Activated CD8-positive, alpha-beta T cell treated with anti-CD3 and anti-CD28 coated beads, Interleukin-2, amount 10 ng/mL, durations not matched to agents 7 days and 5 days (primary cell): ENCODE measurements at regions not wholly inside any gene's neighbourhood (a gene's known extent, or its start where the extent isn't known, plus 50 kb on each side); places are given as distances from the start of the nearest gene placed in this dataset.
"Not testable (repeated sequence)": the region's sequence is repeated elsewhere in the genome, so short reads cannot be mapped to it uniquely, and the experiment has no call there.

Source experiments
- ATAC-seq: fragments of 150-1000 bp; cut with Tn5 transposase; one replicate; pipeline ENCODE4 v1.10.0; 2021; ENCODE audit warnings: moderate library complexity
- CTCF ChIA-PET: fragments of 350-600 bp; sonication (Branson Sonifier 250); formaldehyde crosslinking; loops from one replicate; lab custom pipeline; 2021; ENCODE audit warnings: antibody characterized with exemption; lab: Charles Lee
- POLR2A ChIA-PET: fragments of 350-600 bp; sonication (Branson Sonifier 250); formaldehyde crosslinking; loops from one replicate; lab custom pipeline; 2021; ENCODE audit warnings: antibody characterized with exemption; lab: Charles Lee
- DNase-seq: peaks from one replicate; pipeline ENCODE4 v3.0.0-alpha.2; 2020
- H3K27ac Mint-ChIP-seq: one replicate; pipeline ENCODE4 v1.8.0; 2021; ENCODE audit warnings: mild to moderate bottlenecking, mixed read lengths
- H3K27me3 Mint-ChIP-seq: one replicate; pipeline ENCODE4 v1.8.0; 2021; ENCODE audit warnings: low read depth, mixed read lengths
- H3K36me3 Mint-ChIP-seq: one replicate; pipeline ENCODE4 v1.8.0; 2021; ENCODE audit warnings: low read depth, mixed read lengths
- H3K4me1 Mint-ChIP-seq: one replicate; pipeline ENCODE4 v1.8.0; 2021; ENCODE audit warnings: low read depth, mixed read lengths
- H3K4me3 Mint-ChIP-seq: one replicate; pipeline ENCODE4 v1.8.0; 2021; ENCODE audit warnings: mild to moderate bottlenecking, mixed read lengths
- H3K9me3 Mint-ChIP-seq: one replicate; pipeline ENCODE4 v1.8.0; 2022; ENCODE audit warnings: mixed read lengths; ENCODE audit not compliant: insufficient read depth

DNA sequence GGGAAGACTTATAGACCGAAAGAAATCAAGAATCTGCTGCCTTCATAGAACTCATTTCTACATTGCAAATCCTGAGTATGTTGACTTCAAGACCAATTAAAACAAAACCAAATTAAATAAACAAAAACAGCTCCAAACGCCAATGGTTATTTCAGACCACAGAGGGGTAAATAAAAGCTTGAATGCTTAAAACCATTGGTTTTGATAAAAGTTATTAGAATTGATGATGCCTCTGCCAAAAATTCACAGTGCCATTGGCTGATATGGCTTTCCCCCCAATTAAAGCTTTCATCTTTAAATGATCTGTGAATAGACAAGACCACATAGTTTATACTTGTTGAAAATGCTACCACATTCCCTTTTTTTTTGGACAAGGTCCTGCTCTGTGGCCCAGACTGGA lies 188.5 kb downstream of the NFKBIZ start:
- Mint-ChIP-seq H3K4me3 (no peak overlapping the region), H3K27ac (no peak overlapping the region), H3K36me3 (peaks cover 12% of the 10 kb centered on the region), H3K9me3 (peaks cover 12% of the 10 kb centered on the region), H3K27me3 (no peaks in the 10 kb centered on the region), H3K4me1 (peaks cover 7% of the 10 kb centered on the region)
- DNase-seq (no peak), ATAC-seq (no peak)
- CTCF ChIA-PET = interaction anchor here (1.0 to 1.8 kb wide), 3 partner anchors 9 to 188 kb away, joined by 3 to 5 read pairs (median 3); no protein-coding TSS in a partner anchor
- POLR2A ChIA-PET = interaction anchor here (0.8 kb wide), 1 partner anchor 10 kb away, joined by 4 read pairs; no protein-coding TSS in a partner anchor

DNA sequence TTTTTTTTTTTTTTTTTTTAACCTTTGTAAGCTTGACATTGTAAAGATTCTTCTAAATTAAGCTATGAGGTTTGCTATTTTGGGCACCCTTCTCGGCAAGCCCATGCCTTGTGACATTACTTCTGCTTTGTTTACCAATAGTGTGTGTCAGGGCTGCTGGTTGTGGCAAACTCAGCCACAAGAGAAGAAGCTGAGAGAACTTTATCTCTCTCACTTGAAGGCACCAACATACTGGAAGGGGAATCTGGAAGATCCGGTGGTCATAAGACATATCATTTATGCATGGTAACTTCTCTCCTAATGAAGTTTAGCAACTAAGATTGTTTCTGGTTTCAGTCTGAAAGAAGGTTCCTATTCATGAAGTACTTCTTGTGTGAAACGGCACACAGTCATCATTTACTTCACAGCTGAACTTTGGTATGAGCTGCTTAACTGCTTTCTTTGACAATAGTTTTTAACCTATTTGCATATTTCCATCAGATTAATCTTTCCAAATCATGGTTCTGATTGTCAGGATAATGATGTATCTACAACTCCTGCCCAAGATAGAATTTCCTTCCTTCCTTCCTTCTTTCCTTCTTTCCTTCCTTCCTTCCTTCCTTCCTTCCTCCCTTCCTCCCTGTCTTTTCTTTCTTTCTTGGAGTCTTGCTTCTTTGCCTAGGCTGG lies 189.3 kb downstream of the NFKBIZ start:
- Mint-ChIP-seq H3K27me3 (no peaks in the 10 kb centered on the region), H3K9me3 (peaks cover 12% of the 10 kb centered on the region), H3K36me3 (peaks cover 12% of the 10 kb centered on the region), H3K4me1 (peaks cover 7% of the 10 kb centered on the region), H3K27ac (no peak overlapping the region), H3K4me3 (no peak overlapping the region)
- ATAC-seq (no peak), DNase-seq (no peak)
- CTCF ChIA-PET = interaction anchor here (0.6 to 1.8 kb wide), 3 partner anchors 10 to 187 kb away, joined by 3 to 5 read pairs (median 3); no protein-coding TSS in a partner anchor
- POLR2A ChIA-PET = no interaction called here

DNA sequence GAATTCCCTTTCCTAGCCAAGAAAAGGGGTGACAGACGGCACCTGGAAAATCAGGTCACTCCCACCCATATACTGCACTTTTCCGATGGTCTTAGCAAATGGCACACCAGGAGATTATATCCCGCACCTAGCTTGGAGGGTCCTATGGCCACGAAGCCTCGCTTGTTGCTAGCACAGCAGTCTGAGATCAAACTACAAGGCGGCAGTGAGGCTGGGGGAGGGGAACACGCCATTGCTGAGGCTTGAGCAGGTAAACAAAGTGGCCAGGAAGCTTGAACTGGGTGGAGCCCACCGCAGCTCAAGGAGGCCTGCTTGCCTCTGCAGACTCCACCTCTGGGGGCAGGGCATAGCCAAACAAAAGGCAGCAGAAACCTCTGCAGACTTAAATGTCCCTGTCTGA lies 190.8 kb downstream of the NFKBIZ start:
- H3K4me3 Mint-ChIP-seq, CTCF ChIA-PET, H3K27me3 Mint-ChIP-seq, POLR2A ChIA-PET, DNase-seq, ATAC-seq, H3K4me1 Mint-ChIP-seq, H3K27ac Mint-ChIP-seq: not testable (repeated sequence)
- Mint-ChIP-seq H3K36me3 (peaks cover 12% of the 10 kb centered on the region), H3K9me3 (peaks cover 12% of the 10 kb centered on the region)

DNA sequence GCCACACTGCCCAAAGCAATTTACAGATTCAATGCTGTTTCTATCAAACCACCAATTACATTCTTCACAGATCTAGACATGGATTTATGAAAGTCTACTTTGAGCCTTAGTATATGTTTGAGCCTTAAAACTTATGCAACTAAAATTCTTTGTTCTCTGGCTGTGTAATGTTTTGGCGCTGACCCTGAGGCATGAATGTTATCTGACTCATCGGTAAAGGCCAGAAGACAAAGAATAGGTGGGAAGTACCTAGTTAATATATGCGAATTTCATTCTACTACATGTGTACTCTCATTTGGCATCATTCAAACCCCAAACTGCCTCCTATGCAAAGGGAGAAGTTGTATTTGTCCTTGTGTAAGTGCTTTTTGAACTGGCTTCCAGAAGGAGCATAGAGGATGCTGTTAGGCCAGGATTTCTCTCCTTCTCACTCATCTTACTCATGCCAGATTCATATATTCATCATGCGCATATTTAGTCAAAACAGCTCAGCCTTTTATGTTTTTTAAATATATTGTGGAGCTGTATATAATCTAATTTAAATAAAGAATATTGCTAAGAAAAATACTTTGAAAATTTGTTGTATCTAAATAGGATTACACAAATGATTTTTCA lies 204.2 kb downstream of the NFKBIZ start:
- no peak for DNase-seq
- ATAC-seq = no peak
- CTCF ChIA-PET = interaction anchor here (0.9 kb wide), 1 partner anchor 16 kb away, joined by 3 read pairs; no protein-coding TSS in a partner anchor

DNA sequence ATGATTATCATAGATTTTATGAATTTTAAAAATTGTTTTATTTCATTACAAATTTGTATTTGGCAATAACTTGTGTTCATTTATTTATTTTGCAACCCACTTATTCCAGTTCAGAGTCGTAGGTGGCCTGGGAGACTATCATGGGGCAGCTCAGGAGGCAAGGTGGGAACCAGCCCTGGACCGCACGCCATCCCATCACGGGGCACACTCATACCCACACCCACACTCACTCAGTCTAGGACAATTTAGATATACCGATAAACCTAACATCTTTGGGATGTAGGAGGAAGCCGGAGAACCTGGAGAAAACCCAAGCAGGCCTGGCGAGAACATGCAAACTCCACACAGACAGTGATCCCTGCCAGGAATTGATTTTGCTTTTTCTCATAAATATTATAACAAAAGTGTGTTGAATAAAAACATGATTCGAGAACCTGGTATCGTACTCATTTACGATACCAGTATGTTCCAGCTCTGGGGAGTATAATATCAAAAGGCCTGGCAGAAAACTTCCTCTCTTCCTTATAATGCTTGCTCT lies 205.3 kb downstream of the NFKBIZ start:
- Mint-ChIP-seq H3K27ac (no peak overlapping the region), H3K36me3 (peaks cover 19% of the 10 kb centered on the region), H3K4me3 (no peak overlapping the region), H3K4me1 (peaks cover 29% of the 10 kb centered on the region), H3K27me3 (no peaks in the 10 kb centered on the region), H3K9me3 (peaks cover 7% of the 10 kb centered on the region)
- ChIA-PET POLR2A (no interaction called here), CTCF (no interaction called here)
- DNase-seq (no peak), ATAC-seq (no peak)

More for the DNA sequence above, 204.2 kb downstream of the NFKBIZ start:
- no peak overlapping the region for H3K4me3 Mint-ChIP-seq
- H3K27ac Mint-ChIP-seq = no peak overlapping the region
- H3K27me3 Mint-ChIP-seq = no peaks in the 10 kb centered on the region
- POLR2A ChIA-PET = no interaction called here
- H3K9me3 Mint-ChIP-seq = peaks cover 7% of the 10 kb centered on the region
- peaks cover 12% of the 10 kb centered on the region for H3K36me3 Mint-ChIP-seq
- peaks cover 18% of the 10 kb centered on the region for H3K4me1 Mint-ChIP-seq

- ATAC-seq = peak; percentile 93
- H3K27ac Mint-ChIP-seq = peak overlapping the region; percentile 69
- POLR2A ChIA-PET = interaction anchor here (1.0 kb wide), 1 partner anchor 247 kb away, joined by 3 read pairs; no protein-coding TSS in a partner anchor
Observed at GRCh38 chr3:102057781-102058421, 208.6 kb downstream of the NFKBIZ start.

GRCh38 chr3:102059145-102059943 lies 210.0 kb downstream of the NFKBIZ start:
- DNase-seq (peak; percentile 42), ATAC-seq (no peak)
- H3K9me3 Mint-ChIP-seq = no peaks in the 10 kb centered on the region
- ChIA-PET POLR2A (interaction anchor here (0.7 kb wide), 1 partner anchor 122 kb away, joined by 3 read pairs; no protein-coding TSS in a partner anchor), CTCF (interaction anchor here (1.7 kb wide), 1 partner anchor 170 kb away, joined by 5 read pairs; no protein-coding TSS in a partner anchor)
- peak overlapping the region; percentile 30 for H3K27ac Mint-ChIP-seq
- no peak overlapping the region for H3K4me3 Mint-ChIP-seq
- H3K4me1 Mint-ChIP-seq = peaks cover 35% of the 10 kb centered on the region
- peaks cover 12% of the 10 kb centered on the region for H3K36me3 Mint-ChIP-seq
- no peaks in the 10 kb centered on the region for H3K27me3 Mint-ChIP-seq

More at GRCh38 chr3:102057781-102058421, 208.6 kb downstream of the NFKBIZ start:
- H3K4me1 Mint-ChIP-seq = peaks cover 35% of the 10 kb centered on the region
- no peaks in the 10 kb centered on the region for H3K9me3 Mint-ChIP-seq
- no peak overlapping the region for H3K4me3 Mint-ChIP-seq
- no peaks in the 10 kb centered on the region for H3K27me3 Mint-ChIP-seq
- CTCF ChIA-PET = interaction anchor here (1.0 to 1.1 kb wide), 2 partner anchors 22 to 171 kb away, joined by 3 to 5 read pairs; no protein-coding TSS in a partner anchor
- H3K36me3 Mint-ChIP-seq = peaks cover 12% of the 10 kb centered on the region
- DNase-seq = peak; percentile 68

DNA sequence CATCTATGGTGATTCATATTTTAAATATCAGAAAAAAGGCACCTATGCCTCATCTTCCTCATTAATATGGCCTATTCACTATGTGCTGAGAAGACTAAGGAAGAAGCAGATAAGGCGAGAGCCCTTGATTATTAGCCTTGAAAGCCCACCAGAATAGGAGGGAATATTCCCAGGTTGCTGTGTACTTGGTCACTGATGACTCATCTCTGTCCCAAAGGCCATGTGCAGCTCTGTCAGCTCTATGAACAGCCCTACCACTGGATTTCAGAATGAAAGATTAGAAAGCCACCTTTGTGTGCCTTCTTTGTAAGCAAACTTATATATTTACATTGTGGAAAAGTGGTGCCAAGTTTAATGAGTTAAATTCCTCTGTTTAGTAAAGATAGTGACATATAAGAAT lies 211.5 kb downstream of the NFKBIZ start:
- ChIA-PET CTCF (interaction anchor here (1.7 kb wide), 1 partner anchor 168 kb away, joined by 5 read pairs; no protein-coding TSS in a partner anchor), POLR2A (interaction anchor here (0.6 kb wide), 1 partner anchor 85 kb away, joined by 3 read pairs; no protein-coding TSS in a partner anchor)
- no peak overlapping the region for H3K27ac Mint-ChIP-seq
- H3K4me3 Mint-ChIP-seq = no peak overlapping the region
- no peak for ATAC-seq
- H3K4me1 Mint-ChIP-seq = peaks cover 35% of the 10 kb centered on the region
- no peak for DNase-seq
- H3K9me3 Mint-ChIP-seq = no peaks in the 10 kb centered on the region
- peaks cover 12% of the 10 kb centered on the region for H3K36me3 Mint-ChIP-seq
- no peaks in the 10 kb centered on the region for H3K27me3 Mint-ChIP-seq

DNA sequence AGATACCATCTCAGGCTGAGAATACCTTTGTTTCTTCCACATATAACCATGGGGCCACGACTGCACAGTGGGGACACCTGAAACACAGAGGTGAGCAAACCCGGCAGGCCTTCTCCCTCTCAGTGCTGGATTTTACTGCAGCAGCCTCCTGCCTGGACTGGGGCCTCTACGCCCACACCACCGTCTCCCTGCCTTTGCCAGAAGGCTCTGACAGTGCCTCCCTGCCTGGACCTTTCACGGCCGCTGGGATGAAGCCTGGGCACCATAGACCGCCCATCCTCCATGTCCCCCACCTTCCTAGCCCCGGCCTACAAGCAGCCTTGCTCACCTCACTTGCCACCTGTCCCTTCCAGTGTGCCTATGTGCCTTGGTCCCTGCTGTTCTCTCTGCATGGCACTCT lies 214.3 kb downstream of the NFKBIZ start:
- Mint-ChIP-seq H3K27me3 (no peaks in the 10 kb centered on the region), H3K4me3 (no peak overlapping the region), H3K27ac (no peak overlapping the region), H3K4me1 (peaks cover 16% of the 10 kb centered on the region), H3K9me3 (no peaks in the 10 kb centered on the region), H3K36me3 (peaks cover 6% of the 10 kb centered on the region)
- POLR2A ChIA-PET = no interaction called here
- CTCF ChIA-PET = no interaction called here
- ATAC-seq = no peak
- no peak for DNase-seq

GRCh38 chr3:102066470-102066869 lies 217.2 kb downstream of the NFKBIZ start:
- ATAC-seq = no peak
- H3K36me3 Mint-ChIP-seq = no peaks in the 10 kb centered on the region
- no peaks in the 10 kb centered on the region for H3K27me3 Mint-ChIP-seq
- H3K27ac Mint-ChIP-seq = no peak overlapping the region
- DNase-seq = no peak
- no peak overlapping the region for H3K4me3 Mint-ChIP-seq
- no peaks in the 10 kb centered on the region for H3K4me1 Mint-ChIP-seq
- CTCF ChIA-PET = no interaction called here
- H3K9me3 Mint-ChIP-seq = no peaks in the 10 kb centered on the region
- POLR2A ChIA-PET = no interaction called here

DNA sequence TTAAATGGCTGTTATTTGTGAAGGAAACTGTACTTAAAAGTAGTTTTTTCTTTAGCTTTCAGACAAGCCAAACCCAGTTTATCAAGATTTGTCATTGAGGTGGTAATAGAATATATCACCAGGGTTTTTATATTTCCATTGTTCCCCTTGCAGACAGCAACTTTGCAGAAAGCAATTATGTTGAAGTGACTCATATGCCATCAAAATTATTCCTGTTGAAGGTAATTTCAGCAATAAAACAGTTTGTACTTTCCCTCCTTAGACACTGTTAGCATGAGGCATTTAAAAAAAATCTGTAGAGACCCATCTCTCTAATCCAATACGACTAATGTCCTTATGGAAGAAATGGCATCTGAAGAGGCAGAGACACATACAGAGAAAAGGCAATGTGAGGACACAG lies 219.0 kb downstream of the NFKBIZ start:
- no peak for ATAC-seq
- ChIA-PET CTCF (no interaction called here), POLR2A (no interaction called here)
- Mint-ChIP-seq H3K27ac (no peak overlapping the region), H3K9me3 (no peaks in the 10 kb centered on the region), H3K4me3 (no peak overlapping the region), H3K27me3 (no peaks in the 10 kb centered on the region), H3K36me3 (no peaks in the 10 kb centered on the region), H3K4me1 (no peaks in the 10 kb centered on the region)
- no peak for DNase-seq
